Endothelial cell of umbilical vein (primary cell): ENCODE measurements at regions not wholly inside any gene's neighbourhood (a gene's known extent, or its start where the extent isn't known, plus 50 kb on each side); places are given as distances from the start of the nearest gene placed in this dataset.

Source experiments
- EZH2 ChIP-seq: IDR thresholded peaks from 2 replicates; pipeline ENCODE4 v1.6.1; 2012; ENCODE audit warnings: borderline replicate concordance, low read depth, mild to moderate bottlenecking, moderate library complexity, low read length, inconsistent platforms; ENCODE audit not compliant: severe bottlenecking
- GATA2 ChIP-seq: IDR thresholded peaks from 2 replicates; pipeline ENCODE4 v1.7.0; 2011; ENCODE audit warnings: low read depth, mild to moderate bottlenecking, moderate library complexity, mixed read lengths, low read length; ENCODE audit not compliant: insufficient read length, insufficient read depth
- JUN ChIP-seq: IDR thresholded peaks from 2 replicates; pipeline ENCODE4 v1.6.1; 2011; ENCODE audit warnings: borderline replicate concordance, low read depth; ENCODE audit not compliant: insufficient read length, insufficient read depth
- MYC ChIP-seq: IDR thresholded peaks from one replicate; pipeline ENCODE4 v1.6.1; 2011; ENCODE audit warnings: mild to moderate bottlenecking, low read depth, low read length
- POLR2A ChIP-seq: IDR thresholded peaks from 2 replicates; pipeline ENCODE4 v1.6.1; 2012; ENCODE audit warnings: low read depth, mild to moderate bottlenecking, control low read depth, low read length
- POLR2AphosphoS5 ChIP-seq: IDR thresholded peaks from 2 replicates; pipeline ENCODE4 v1.6.1; 2012; ENCODE audit warnings: low read depth, mild to moderate bottlenecking, control low read depth, low read length, moderate library complexity; ENCODE audit not compliant: insufficient read depth
- TF ChIP-seq, protein P1 (sequence below), 2 donors: IDR thresholded peaks; 1 replicate in 1 of 2; 2 replicates in 1 of 2; pipeline ENCODE4 v1.5.1; 2011; ENCODE audit warnings: low read length in 2 of 2, mild to moderate bottlenecking in 2 of 2, moderate library complexity in 2 of 2, control low read depth in 1 of 2, inconsistent platforms in 1 of 2, low read depth in 1 of 2; ENCODE audit not compliant: insufficient read depth in 1 of 2; ENCODE audit errors: extremely low read depth in 1 of 2

DNA sequence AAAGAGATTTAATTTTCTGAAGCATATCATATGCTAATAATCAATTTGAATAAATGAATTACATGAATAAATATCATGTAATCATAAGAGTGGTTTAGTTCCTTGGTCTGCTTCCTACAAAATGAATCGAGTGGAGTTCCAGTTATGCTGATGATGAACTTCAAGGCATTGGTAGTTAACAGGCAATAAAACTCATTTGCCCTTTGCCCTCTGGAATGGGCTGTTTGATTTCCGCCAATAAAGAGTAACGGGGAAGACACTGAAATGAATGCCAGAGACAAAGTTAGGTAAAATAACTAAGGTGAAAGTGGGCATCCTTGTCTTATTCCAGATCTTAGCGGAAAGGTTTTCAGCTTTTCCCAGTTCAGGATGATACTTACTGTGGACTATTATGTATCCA lies 90.1 kb downstream of the C3orf38 start:
- TF ChIP-seq JUN: no peak
- TF ChIP-seq, protein P1, sequence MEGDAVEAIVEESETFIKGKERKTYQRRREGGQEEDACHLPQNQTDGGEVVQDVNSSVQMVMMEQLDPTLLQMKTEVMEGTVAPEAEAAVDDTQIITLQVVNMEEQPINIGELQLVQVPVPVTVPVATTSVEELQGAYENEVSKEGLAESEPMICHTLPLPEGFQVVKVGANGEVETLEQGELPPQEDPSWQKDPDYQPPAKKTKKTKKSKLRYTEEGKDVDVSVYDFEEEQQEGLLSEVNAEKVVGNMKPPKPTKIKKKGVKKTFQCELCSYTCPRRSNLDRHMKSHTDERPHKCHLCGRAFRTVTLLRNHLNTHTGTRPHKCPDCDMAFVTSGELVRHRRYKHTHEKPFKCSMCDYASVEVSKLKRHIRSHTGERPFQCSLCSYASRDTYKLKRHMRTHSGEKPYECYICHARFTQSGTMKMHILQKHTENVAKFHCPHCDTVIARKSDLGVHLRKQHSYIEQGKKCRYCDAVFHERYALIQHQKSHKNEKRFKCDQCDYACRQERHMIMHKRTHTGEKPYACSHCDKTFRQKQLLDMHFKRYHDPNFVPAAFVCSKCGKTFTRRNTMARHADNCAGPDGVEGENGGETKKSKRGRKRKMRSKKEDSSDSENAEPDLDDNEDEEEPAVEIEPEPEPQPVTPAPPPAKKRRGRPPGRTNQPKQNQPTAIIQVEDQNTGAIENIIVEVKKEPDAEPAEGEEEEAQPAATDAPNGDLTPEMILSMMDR (IDR thresholded peaks at IDR 0.05; ENCODE audit: extremely low read depth in 1 of 2, insufficient read depth in 1 of 2, low read depth in 1 of 2, low read length in 2 of 2): no peak
- no peak for TF ChIP-seq EZH2
- no peak for TF ChIP-seq MYC
- TF ChIP-seq POLR2A: no peak
- TF ChIP-seq GATA2: no peak
- no peak for TF ChIP-seq POLR2AphosphoS5
